ENCODE measurements at regions not wholly inside any gene's neighbourhood (a gene's known extent, or its start where the extent isn't known, plus 50 kb on each side); places are given as distances from the start of the nearest gene placed in this dataset.

DNA sequence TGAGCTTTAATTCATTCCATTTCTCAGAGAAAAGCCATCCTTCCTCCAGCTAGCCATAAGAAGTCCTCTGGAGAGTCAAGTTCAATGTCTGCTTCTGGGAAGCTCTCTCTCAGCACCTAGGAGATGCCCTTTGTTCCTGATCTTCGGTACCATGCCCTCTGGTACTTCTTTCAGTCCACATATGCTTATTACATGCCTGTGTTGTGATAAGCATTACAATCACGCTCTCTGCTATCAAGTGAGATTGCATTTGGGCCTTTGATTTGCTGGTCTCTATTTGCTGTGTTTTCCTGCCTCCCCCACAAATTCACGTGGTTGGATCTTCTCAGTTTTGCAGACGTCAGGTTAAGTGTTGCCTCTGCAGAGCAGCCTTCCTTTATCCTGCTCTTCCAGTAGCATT, 178.1 kb downstream of the TOX3 start:
- no peak for TF ChIP-seq EZH2phosphoT487 (IDR thresholded peaks at IDR 0.05; ENCODE audit: borderline replicate concordance)
- TF ChIP-seq, protein P1, sequence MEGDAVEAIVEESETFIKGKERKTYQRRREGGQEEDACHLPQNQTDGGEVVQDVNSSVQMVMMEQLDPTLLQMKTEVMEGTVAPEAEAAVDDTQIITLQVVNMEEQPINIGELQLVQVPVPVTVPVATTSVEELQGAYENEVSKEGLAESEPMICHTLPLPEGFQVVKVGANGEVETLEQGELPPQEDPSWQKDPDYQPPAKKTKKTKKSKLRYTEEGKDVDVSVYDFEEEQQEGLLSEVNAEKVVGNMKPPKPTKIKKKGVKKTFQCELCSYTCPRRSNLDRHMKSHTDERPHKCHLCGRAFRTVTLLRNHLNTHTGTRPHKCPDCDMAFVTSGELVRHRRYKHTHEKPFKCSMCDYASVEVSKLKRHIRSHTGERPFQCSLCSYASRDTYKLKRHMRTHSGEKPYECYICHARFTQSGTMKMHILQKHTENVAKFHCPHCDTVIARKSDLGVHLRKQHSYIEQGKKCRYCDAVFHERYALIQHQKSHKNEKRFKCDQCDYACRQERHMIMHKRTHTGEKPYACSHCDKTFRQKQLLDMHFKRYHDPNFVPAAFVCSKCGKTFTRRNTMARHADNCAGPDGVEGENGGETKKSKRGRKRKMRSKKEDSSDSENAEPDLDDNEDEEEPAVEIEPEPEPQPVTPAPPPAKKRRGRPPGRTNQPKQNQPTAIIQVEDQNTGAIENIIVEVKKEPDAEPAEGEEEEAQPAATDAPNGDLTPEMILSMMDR (conservative IDR thresholded peaks at IDR 0.05; ENCODE audit: low read length): no peak
